ENCODE measurements at regions not wholly inside any gene's neighbourhood (a gene's known extent, or its start where the extent isn't known, plus 50 kb on each side); places are given as distances from the start of the nearest gene placed in this dataset.

DNA sequence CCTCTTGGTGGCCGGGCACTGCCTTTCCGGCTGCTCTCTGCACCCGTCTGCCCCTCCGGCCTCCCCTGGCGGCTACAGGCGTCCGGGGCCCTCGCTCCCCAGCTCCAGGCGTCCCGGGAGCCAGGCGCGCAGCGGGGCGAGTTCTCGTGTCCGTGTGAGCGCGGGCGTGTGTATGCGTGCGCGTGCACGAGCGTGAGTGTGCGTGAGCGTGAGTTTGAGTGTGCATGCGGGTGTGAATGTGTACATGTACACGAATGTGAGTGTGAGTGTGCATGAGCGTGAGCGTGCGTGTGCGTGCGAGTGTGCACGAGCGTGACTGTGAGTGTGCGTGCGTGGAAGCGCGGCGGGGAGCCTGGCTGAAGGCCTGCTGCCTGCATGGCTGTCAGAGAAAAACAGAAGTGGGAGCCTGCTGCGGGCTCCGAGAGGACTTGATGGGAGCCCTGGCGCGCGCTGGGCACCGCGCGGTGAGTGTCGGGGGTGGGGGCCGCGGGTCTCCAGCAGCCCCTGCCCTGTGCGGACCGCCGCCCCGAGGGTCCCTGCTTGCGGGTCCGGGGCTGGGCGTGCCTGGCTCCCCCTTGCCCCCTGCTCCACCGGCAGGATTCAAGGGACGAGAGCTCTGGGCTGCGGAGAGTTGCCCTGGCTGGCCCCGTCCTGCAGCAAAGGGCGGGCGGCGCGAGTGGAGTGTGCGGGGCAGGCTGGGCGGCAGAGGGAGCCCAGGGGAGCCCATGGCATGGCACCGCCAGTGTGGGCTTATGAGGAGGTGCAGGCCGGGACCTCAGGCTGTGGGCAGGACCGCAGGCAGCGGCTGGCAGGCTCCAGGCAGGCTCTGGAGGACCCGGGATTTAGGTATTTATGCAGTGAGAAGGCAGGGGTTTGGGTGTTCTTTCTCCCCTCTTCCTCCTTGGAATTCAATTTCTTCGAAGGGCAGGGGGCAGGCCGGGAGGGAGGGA, 75.8 kb upstream of the EN2 start:
- no peak for TF ChIP-seq POLR2AphosphoS5 (IDR thresholded peaks at IDR 0.05; ENCODE audit: borderline replicate concordance, low read depth, low read length)
- no peak for TF ChIP-seq EZH2 (IDR thresholded peaks at IDR 0.05)
- TF ChIP-seq FOXP2 (optimal IDR thresholded peaks at IDR 0.05; ENCODE audit: control extremely low read depth, extremely low read length, insufficient read depth): no peak
